ENCODE measurements at regions not wholly inside any gene's neighbourhood (a gene's known extent, or its start where the extent isn't known, plus 50 kb on each side); places are given as distances from the start of the nearest gene placed in this dataset.

GRCh38 chr3:139835830-139836683 lies 98.9 kb upstream of the CLSTN2 start:
- WGBS (ENCODE audit: low lambda C conversion rate): 15% methylated on average over 7 of the region's 7 CpGs
- in situ Hi-C loops (cut with HindIII; ENCODE audit: extremely low pct_ligation_motif_present, low pct_unique_long_range_greater_than_20kb): no loop called here
- no peaks in the 10 kb centered on the region for H3K36me3 ChIP-seq (replicated peaks in 1 of 2; ENCODE audit: control insufficient read depth in 1 of 2, insufficient read depth in 2 of 2, low read length in 2 of 2)
- peaks cover 0 to 2% of the 10 kb centered on the region in 2 experiments; a peak in 1 of 5 replicates for H3K27me3 ChIP-seq (ENCODE audit: control insufficient read depth in 1 of 2, insufficient read depth in 2 of 2, low read length in 2 of 2)
- BruUV-seq (replicated peaks): no TSS peak
- intact Hi-C loops (cut with micrococcal nuclease; ENCODE audit: unreplicated experiment): no loop called here
- H3K4me2 ChIP-seq (ENCODE audit: low read depth, low read length): no peak overlapping the region
- CTCF ChIA-PET (ENCODE audit: low intra/inter-chr PET ratio, low total read pairs): no interaction called here
- H4K20me1 ChIP-seq (ENCODE audit: insufficient read depth, low read length): no peaks in the 10 kb centered on the region
- no peaks in the 10 kb centered on the region for H3K9me3 ChIP-seq (ENCODE audit: low read length)
- DNase-seq (ENCODE audit: low spot score) (no peak), ATAC-seq (no peak), FAIRE-seq (no peak)
- no peak overlapping the region for H3K9ac ChIP-seq (ENCODE audit: insufficient read depth, low read depth, low read length)
- H2AFZ ChIP-seq (ENCODE audit: low read length): no peak overlapping the region
- no peak overlapping the region for H3K27ac ChIP-seq (ENCODE audit: extremely low read length, insufficient read depth, low read length)
- H3K4me1 ChIP-seq (ENCODE audit: insufficient read depth, low read length): no peaks in the 10 kb centered on the region
- H3K79me2 ChIP-seq (ENCODE audit: insufficient read depth, low read length): no peaks in the 10 kb centered on the region
- H3K4me3 ChIP-seq (replicated peaks in 1 of 3; ENCODE audit: insufficient read depth in 1 of 3, low read depth in 2 of 3, low read length in 3 of 3): no peak overlapping the region
- no peak for TF ChIP-seq CSRNP2 (CRISPR knock-in tag; conservative IDR thresholded peaks at IDR 0.05; ENCODE audit: low read depth)
- POLR2A ChIA-PET: no interaction called here

- Histone ChIP-seq H2AFZ (ENCODE audit: low read length) (no peak overlapping the region), H4K20me1 (ENCODE audit: insufficient read depth, low read length) (no peaks in the 10 kb centered on the region), H3K9me3 (ENCODE audit: low read length) (no peaks in the 10 kb centered on the region), H3K4me3 (replicated peaks in 1 of 3; ENCODE audit: insufficient read depth in 1 of 3, low read depth in 2 of 3, low read length in 3 of 3) (no peak overlapping the region), H3K4me1 (ENCODE audit: insufficient read depth, low read length) (no peaks in the 10 kb centered on the region), H3K27me3 (ENCODE audit: control insufficient read depth in 1 of 2, insufficient read depth in 2 of 2, low read length in 2 of 2) (peaks cover 0 to 2% of the 10 kb centered on the region in 2 experiments; a peak in 2 of 5 replicates), H3K27ac (ENCODE audit: extremely low read length, insufficient read depth, low read length) (no peak overlapping the region), H3K36me3 (replicated peaks in 1 of 2; ENCODE audit: control insufficient read depth in 1 of 2, insufficient read depth in 2 of 2, low read length in 2 of 2) (no peaks in the 10 kb centered on the region), H3K4me2 (ENCODE audit: low read depth, low read length) (no peak overlapping the region), H3K79me2 (ENCODE audit: insufficient read depth, low read length) (no peaks in the 10 kb centered on the region), H3K9ac (ENCODE audit: insufficient read depth, low read depth, low read length) (no peak overlapping the region)
- DNase-seq (ENCODE audit: low spot score): no peak
- POLR2A ChIA-PET: no interaction called here
- no peak for ATAC-seq
- no peak for FAIRE-seq
- CTCF ChIA-PET (ENCODE audit: low intra/inter-chr PET ratio, low total read pairs): no interaction called here
- intact Hi-C loops (cut with micrococcal nuclease; ENCODE audit: unreplicated experiment) (no loop called here), in situ Hi-C loops (cut with HindIII; ENCODE audit: extremely low pct_ligation_motif_present, low pct_unique_long_range_greater_than_20kb) (no loop called here)
- WGBS (ENCODE audit: low lambda C conversion rate): 26% methylated on average over 4 of the region's 4 CpGs
- no TSS peak for BruUV-seq (replicated peaks)
- no peak for TF ChIP-seq PAF1 (CRISPR knock-in tag; IDR thresholded peaks at IDR 0.05)
- TF ChIP-seq ZNF83 (CRISPR knock-in tag; IDR thresholded peaks at IDR 0.05; ENCODE audit: borderline replicate concordance): no peak
- no peak for TF ChIP-seq POLR2AphosphoS5 (IDR thresholded peaks at IDR 0.05; ENCODE audit: low read depth, low read length)
- no peak for TF ChIP-seq ZNF687 (CRISPR knock-in tag; IDR thresholded peaks at IDR 0.05)
- no peak for TF ChIP-seq SRSF9 (IDR thresholded peaks at IDR 0.05; ENCODE audit: borderline replicate concordance, insufficient read depth, low read depth, low read length, poor library complexity, severe bottlenecking)
- no peak for TF ChIP-seq ZNF703 (CRISPR knock-in tag; IDR thresholded peaks at IDR 0.05; ENCODE audit: borderline replicate concordance)
- TF ChIP-seq DMAP1 (CRISPR knock-in tag; IDR thresholded peaks at IDR 0.05): no peak
- TF ChIP-seq BATF2 (CRISPR knock-in tag; IDR thresholded peaks at IDR 0.05): no peak
- TF ChIP-seq ZNF34 (CRISPR knock-in tag; IDR thresholded peaks at IDR 0.05; ENCODE audit: borderline replicate concordance): no peak
- no peak for TF ChIP-seq MBD4 (IDR thresholded peaks at IDR 0.05; ENCODE audit: borderline replicate concordance, low read length)
- no peak for TF ChIP-seq HOXA5 (CRISPR knock-in tag; IDR thresholded peaks at IDR 0.05)
These were observed 102.0 kb upstream of the CLSTN2 start for GRCh38 chr3:139832998-139833397.
